ENCODE measurements at regions not wholly inside any gene's neighbourhood (a gene's known extent, or its start where the extent isn't known, plus 50 kb on each side); places are given as distances from the start of the nearest gene placed in this dataset.
"Not testable (repeated sequence)": the region's sequence is repeated elsewhere in the genome, so short reads cannot be mapped to it uniquely, and the experiment has no call there.

DNA sequence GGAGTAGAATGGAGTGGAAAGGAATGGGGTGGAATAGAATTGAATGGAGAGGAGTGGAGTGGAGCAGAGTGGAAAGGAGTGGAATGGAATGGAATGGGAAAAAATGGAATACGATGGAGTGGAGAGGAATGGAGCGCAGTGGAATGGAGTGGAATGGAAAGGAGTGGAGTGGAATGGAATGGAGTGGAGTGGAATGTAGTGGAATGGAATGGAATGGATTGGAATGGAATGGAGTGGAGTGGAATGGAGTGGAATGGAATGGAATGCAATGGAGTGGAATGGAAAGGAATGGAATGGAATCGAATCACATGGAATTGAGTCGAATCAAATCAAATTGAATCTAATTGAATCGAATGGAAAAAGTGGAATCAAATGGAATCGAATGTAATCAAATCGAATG is 1016.1 kb downstream of the CDY1 start:
- DNase-seq (ENCODE audit: low read depth in 2 of 2), result no peak

DNA sequence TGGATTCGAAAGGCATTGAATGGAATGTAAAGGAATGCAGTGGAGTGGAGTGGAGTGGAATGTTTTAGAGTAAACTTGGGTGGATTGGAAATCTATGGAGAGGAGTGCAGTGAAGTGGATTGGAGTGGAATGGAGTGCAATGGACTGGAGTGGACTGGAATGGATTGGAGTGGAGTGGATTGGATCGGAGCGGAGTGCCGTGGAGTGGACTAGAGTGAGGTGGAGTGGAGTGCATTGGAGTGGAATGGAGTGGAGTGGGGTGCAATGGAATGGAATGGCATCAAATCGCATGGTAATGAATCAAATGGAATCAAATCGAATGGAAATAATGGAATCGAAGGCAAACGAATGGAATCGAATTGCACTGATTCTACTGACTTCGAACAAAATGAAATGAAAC is 1023.9 kb downstream of the CDY1 start:
- DNase-seq (ENCODE audit: low read depth in 2 of 2), result not testable (repeated sequence)

DNA sequence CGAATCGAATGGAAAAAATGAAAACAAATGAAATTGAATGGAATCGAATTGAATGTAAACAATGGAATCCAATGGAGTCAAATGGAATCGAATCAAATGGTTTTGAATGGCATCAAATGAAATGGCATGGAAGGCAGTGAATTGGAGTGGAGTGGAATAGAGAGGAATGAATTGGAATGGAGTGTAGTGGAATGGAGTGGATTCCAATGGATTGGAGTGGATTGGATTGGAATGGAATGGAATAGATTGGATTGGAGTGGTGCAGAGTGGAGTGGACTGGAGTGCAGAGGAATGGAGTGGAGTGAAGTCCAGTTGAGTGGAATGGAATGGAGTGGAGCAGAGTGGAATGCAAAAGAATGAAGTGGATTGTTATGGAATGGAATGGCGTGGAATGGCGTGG is 1026.3 kb downstream of the CDY1 start:
- DNase-seq (ENCODE audit: low read depth in 2 of 2), result not testable (repeated sequence)

DNA sequence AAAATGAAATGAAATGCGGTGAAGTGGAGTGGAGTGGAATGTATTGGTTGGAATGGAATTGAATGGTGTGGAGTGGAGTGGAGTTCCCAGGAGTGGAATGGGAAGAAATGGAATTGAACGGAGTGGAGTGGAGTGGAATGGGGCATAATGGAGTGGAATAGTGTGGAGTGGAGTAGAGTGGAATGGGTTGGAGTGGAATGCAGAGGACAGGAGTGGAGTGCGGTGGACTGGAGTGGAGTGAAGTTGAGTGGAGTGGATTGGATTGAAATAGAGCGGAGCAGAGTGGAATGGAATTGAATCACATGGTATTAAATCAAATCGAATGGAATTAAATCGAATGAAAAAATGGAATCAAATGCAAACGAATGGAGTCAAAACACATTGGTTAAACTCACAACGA is 1042.3 kb downstream of the CDY1 start:
- DNase-seq (ENCODE audit: low read depth in 2 of 2), result not testable (repeated sequence)

DNA sequence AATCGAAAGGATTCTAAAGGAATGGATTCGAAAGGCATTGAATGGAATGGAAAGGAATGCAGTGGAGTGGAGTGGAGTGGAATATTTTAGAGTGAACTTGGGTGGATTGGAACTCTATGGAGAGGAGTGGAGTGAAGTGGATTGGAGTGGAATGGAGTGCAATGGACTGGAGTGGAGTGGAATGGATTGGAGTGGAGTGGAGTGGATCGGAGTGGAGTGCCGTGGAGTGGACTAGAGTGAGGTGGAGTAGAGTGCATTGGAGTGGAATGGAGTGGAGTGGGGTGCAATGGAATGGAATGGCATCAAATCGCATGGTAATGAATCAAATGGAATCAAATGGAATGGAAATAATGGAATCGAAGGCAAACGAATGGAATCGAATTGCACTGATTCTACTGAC is 1044.8 kb downstream of the CDY1 start:
- DNase-seq (ENCODE audit: low read depth in 2 of 2), result not testable (repeated sequence)

DNA sequence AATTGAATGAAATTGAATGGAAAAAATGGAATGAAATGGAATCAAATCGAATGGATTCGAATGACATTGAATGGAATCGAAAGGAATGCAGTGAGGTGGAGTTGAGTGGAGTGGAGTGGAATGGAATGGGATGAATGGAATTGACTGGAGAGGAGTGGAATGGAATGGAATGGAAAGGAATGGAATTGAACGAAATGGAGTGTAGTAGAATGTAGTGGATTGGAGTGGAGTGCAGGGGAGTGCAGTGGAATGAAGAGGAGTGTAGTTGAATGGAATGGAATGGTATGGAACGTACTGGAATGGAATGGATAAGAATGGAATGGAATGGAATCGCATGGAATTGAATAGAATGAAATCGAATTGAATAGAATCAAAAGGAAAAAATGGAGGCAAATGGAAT is 1047.3 kb downstream of the CDY1 start:
- not testable (repeated sequence) for DNase-seq (ENCODE audit: low read depth in 2 of 2)

DNA sequence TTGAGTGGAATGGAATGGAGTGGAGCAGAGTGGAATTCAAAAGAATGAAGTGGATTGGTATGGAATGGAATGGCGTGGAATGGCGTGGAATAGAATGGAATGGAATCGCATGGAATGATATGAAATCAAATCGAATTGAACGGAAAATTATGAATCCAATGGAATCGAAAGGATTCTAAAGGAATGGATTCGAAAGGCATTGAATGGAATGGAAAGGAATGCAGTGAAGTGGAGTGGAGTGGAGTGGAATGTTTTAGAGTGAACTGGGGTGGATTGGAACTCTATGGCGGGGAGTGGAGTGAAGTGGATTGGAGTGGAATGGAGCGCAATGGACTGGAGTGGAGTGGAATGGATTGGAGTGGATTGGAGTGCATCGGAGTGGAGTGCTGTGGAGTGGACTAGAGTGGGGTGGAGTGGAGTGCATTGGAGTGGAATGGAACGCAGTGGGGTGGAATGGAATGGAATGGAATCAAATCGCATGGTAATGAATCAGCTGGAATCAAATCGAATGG is 1048.5 kb downstream of the CDY1 start:
- peak in 1 of 2 donors; percentile 6 for DNase-seq (ENCODE audit: low read depth in 2 of 2)

DNA sequence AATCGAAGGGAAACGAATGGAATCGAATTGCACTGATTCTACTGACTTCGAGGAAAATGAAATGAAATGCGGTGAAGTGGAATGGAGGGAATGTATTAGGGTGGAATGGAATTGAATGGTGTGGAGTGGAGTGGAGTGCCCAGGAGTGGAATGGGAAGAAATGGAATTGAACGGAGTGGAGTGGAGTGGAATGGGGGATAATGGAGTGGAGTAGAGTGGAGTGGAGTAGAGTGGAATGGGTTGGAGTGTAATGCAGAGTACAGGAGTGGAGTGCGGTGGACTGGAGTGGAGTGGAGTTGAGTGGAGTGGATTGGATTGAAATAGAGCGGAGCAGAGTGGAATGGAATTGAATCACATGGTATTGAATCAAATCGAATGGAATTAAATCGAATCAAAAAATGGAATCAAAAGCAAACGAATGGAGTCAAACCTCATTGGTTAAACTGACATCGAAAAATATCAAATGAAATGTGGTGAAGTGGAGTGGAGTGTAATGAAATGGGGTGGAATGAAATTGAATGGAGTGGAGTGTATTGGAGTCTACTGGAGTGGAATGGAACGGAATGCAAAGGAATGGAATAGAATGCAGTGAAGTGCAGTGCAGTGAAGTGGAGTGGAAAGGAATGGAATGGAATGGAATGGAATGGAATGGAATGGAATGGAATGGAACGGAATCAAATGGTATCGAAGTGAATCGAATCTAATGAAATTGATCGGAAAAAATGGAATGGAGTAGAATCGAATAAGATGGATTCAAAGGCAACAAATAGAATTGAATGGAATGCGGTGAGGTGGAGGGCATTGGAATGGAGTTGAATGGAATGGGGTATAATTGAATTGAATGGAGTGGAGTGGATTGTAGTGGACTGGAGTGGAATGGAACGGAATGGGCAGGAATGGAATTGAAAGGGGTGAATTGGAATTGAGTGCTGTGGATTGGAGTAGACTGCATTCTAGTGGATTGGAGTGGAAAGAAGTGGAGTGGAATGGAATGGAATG is 1049.3 kb downstream of the CDY1 start:
- DNase-seq (ENCODE audit: low read depth in 2 of 2), result peak in 1 of 2 donors; percentile 1
